D721Med (cell line): ENCODE measurements at regions not wholly inside any gene's neighbourhood (a gene's known extent, or its start where the extent isn't known, plus 50 kb on each side); places are given as distances from the start of the nearest gene placed in this dataset.
A peak's percentile ranks its signal among the peaks of the same experiment; 100 is the strongest.

Source experiments
- DNase-seq: peaks from one replicate; pipeline ENCODE4 v3.0.0; 2011; ENCODE audit warnings: low spot score; ENCODE audit not compliant: insufficient read length
- FAIRE-seq: peaks from 2 replicates; lab custom pipeline; 2011; peaks lifted over from hg19 to GRCh38; lab: Jason Lieb, UNC
- CTCF ChIP-seq: IDR thresholded peaks from 2 replicates; pipeline ENCODE4 v1.5.1; 2012; ENCODE audit warnings: mild to moderate bottlenecking, control low read depth; ENCODE audit not compliant: insufficient read depth; ENCODE audit errors: missing control alignments

DNA sequence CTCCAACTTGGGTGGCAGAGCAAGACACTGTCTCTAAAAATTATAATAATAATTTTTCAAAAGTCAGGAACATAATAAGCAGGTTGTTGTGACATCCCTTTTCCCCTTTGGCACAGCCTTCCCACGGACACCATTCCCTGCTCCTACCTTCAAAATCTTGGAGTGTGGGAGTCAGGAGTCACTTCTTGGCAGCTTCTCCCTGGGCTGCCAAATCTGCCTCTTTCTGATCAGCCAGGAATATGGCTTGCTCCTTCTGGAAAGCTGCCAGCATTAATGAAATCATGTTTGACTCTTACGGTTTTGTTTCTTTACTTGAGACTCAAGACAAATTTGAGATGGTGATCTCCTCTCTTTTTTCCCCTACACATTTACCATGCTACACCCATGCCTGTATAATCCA lies 391.4 kb upstream of the SYT1 start:
- no peak for TF ChIP-seq CTCF
- no peak for FAIRE-seq
- no peak for DNase-seq

- DNase-seq (no peak), FAIRE-seq (peak; percentile 81)
These were observed 391.0 kb upstream of the SYT1 start for GRCh38 chr12:78473561-78473960.

DNA sequence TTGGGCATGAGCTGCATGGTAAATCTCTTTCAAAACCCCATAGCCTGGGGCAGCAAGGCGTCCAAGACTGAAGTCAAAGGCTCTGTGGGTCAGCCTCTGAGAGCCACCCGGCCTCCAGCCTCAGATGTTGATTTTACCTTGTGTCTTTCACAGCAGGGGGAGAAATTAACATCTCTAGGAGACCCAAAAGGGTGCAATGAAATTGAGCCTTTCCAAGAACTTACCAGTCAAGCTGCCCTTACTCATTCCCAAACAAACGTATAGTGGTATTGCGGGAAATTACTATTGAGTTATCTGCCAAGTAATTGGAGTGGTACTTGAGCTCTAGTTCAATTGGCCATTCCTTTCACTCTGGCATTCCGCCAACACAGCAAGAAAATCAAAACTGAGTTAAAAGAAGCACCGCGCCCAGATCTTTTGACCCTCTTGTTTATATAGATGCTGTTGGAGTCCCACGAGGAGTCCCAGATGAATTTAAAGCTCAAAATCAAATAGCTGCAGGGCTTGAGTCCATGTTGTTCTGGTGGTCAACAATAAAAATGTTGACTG lies 380.7 kb upstream of the SYT1 start:
- DNase-seq (no peak), FAIRE-seq (no peak)
- no peak for TF ChIP-seq CTCF

More at GRCh38 chr12:78473561-78473960, 391.0 kb upstream of the SYT1 start:
- TF ChIP-seq CTCF: no peak

DNA sequence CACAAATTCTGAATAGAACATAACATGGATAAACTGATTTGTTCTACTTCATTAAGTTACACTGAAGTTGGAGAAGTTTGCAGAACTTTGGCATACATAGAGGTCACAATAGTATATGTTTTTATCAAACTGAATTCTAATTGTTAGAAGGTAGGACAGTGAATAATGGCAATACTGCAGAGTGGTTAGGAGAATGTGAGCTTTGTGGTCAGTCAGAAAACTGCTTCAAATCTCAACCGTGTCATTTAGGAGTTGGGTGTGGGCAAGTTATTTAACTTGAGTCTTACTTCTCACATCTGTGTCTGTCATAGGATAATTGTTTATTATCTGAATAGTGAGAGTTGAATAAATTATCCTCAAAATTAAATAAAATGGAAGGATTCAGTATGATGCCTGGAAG lies 374.6 kb upstream of the SYT1 start:
- FAIRE-seq: no peak
- TF ChIP-seq CTCF: no peak
- DNase-seq: no peak

GRCh38 chr12:78490861-78491260 lies 373.7 kb upstream of the SYT1 start:
- no peak for DNase-seq
- no peak for TF ChIP-seq CTCF
- no peak for FAIRE-seq

DNA sequence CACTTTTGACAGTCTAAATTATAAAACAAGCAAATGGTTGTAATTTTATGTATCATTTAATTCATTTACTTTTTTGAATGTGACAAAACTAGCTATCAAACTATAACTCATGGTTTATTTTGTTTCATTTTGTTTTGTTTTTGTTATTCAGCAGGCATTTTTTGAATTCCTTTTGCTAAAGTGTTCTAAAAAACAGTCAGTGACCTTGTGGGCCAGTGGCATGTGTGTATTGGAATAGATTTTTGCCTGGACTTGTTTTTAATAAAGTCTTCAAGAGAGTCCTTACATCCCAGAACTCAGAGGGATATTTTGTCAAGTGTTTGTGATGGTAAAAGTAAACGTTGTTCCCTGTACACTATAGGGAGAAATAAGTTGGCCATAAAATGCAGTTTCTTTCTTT lies 369.7 kb upstream of the SYT1 start:
- TF ChIP-seq CTCF: no peak
- no peak for DNase-seq
- FAIRE-seq: no peak

- no peak for FAIRE-seq
These were observed 362.7 kb upstream of the SYT1 start for GRCh38 chr12:78501825-78502224.

More at GRCh38 chr12:78501825-78502224, 362.7 kb upstream of the SYT1 start:
- TF ChIP-seq CTCF: no peak
- DNase-seq: no peak
